ENCODE measurements at regions not wholly inside any gene's neighbourhood (a gene's known extent, or its start where the extent isn't known, plus 50 kb on each side); places are given as distances from the start of the nearest gene placed in this dataset.

GRCh38 chr4:137597752-137598430 is 65.6 kb upstream of the PCDH18 start:
- TF ChIP-seq JUND (IDR thresholded peaks at IDR 0.05; ENCODE audit: low read depth): no peak
- DNase-seq (ENCODE audit: low read depth in 1 of 2, low spot score in 1 of 2): no peak
- in situ Hi-C loops (cut with HindIII; ENCODE audit: low pct_unique_long_range_greater_than_20kb, low sequenced_read_pairs): no loop called here

GRCh38 chr4:137587796-137588195 is 55.5 kb upstream of the PCDH18 start:
- in situ Hi-C loops (cut with HindIII; ENCODE audit: low pct_unique_long_range_greater_than_20kb, low sequenced_read_pairs): no loop called here
- no peak for DNase-seq (ENCODE audit: low read depth in 1 of 2, low spot score in 1 of 2)
- TF ChIP-seq JUND (IDR thresholded peaks at IDR 0.05; ENCODE audit: low read depth): no peak

DNA sequence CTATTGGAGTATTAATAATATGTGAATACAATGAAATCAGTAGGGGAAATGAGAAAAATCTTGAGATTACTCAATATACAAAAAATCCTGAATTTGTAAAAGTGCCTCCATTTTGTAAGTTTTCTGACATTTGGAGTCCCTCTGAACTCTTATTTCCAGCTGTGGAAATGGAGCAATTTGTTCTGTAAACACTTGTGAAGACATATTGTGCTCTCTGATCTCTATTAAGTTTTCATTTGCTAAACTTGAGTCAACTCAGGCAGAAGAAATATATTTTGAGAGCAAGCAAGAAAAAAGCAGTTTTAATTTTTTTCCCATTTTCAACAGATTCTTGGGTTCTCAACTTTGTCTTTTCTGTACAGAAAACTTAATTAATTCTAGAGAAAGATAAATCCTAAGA is 51.4 kb upstream of the PCDH18 start:
- DNase-seq (ENCODE audit: low read depth in 1 of 2, low spot score in 1 of 2): no peak
- in situ Hi-C loops (cut with HindIII; ENCODE audit: low pct_unique_long_range_greater_than_20kb, low sequenced_read_pairs): no loop called here
- no peak for TF ChIP-seq JUND (IDR thresholded peaks at IDR 0.05; ENCODE audit: low read depth)
